Stimulated activated CD8-positive, alpha-beta memory T cell treated with anti-CD3 and anti-CD28 coated beads, Interleukin-7, amount 100 ng/mL, for 4 hours (primary cell): ENCODE measurements at regions not wholly inside any gene's neighbourhood (a gene's known extent, or its start where the extent isn't known, plus 50 kb on each side); places are given as distances from the start of the nearest gene placed in this dataset.
A peak's percentile ranks its signal among the peaks of the same experiment; 100 is the strongest.

Experiments
- DNase-seq, 2 donors: peaks; one replicate each; pipeline ENCODE4 v3.0.0-alpha.2; 2020; ENCODE audit warnings: low read depth in 2 of 2

- no peak for DNase-seq
Observed at GRCh38 chr9:16025627-16026026, 472.8 kb downstream of the CCDC171 start.

- DNase-seq = no peak
Observed at GRCh38 chr9:16026886-16027285, 474.0 kb downstream of the CCDC171 start.

- DNase-seq = no peak
Observed at GRCh38 chr9:16028548-16028947, 475.7 kb downstream of the CCDC171 start.

- DNase-seq = no peak
Observed at GRCh38 chr9:16029046-16029615, 476.3 kb downstream of the CCDC171 start.

- DNase-seq = no peak
Observed at GRCh38 chr9:16029796-16030363, 477.0 kb downstream of the CCDC171 start.

- peak; percentile 7 to 15 for DNase-seq
Observed at GRCh38 chr9:16030528-16031185, 477.8 kb downstream of the CCDC171 start.

GRCh38 chr9:16031486-16031885 is 478.6 kb downstream of the CCDC171 start:
- no peak for DNase-seq

- DNase-seq = no peak
Observed at GRCh38 chr9:16031971-16032370, 479.1 kb downstream of the CCDC171 start.

- DNase-seq = no peak
Observed at GRCh38 chr9:16032799-16033198, 480.0 kb downstream of the CCDC171 start.

GRCh38 chr9:16033253-16033652 is 480.4 kb downstream of the CCDC171 start:
- no peak for DNase-seq

- no peak for DNase-seq
Observed at GRCh38 chr9:16033921-16034691, 481.3 kb downstream of the CCDC171 start.

GRCh38 chr9:16039218-16039987 is 486.6 kb downstream of the CCDC171 start:
- DNase-seq = no peak

- no peak for DNase-seq
Observed at GRCh38 chr9:16039988-16040761, 487.3 kb downstream of the CCDC171 start.

- DNase-seq = no peak
Observed at GRCh38 chr9:16043756-16044578, 491.1 kb downstream of the CCDC171 start.

GRCh38 chr9:16044579-16044881 is 491.7 kb downstream of the CCDC171 start:
- no peak for DNase-seq

- DNase-seq = no peak
Observed at GRCh38 chr9:16045651-16046280, 492.9 kb downstream of the CCDC171 start.

- no peak for DNase-seq
Observed at GRCh38 chr9:16046713-16047112, 493.9 kb downstream of the CCDC171 start.

GRCh38 chr9:16048129-16048528 is 495.3 kb downstream of the CCDC171 start:
- DNase-seq = no peak

- DNase-seq = no peak
Observed at GRCh38 chr9:16052146-16052545, 499.3 kb downstream of the CCDC171 start.
